ENCODE measurements at regions not wholly inside any gene's neighbourhood (a gene's known extent, or its start where the extent isn't known, plus 50 kb on each side); places are given as distances from the start of the nearest gene placed in this dataset.

DNA sequence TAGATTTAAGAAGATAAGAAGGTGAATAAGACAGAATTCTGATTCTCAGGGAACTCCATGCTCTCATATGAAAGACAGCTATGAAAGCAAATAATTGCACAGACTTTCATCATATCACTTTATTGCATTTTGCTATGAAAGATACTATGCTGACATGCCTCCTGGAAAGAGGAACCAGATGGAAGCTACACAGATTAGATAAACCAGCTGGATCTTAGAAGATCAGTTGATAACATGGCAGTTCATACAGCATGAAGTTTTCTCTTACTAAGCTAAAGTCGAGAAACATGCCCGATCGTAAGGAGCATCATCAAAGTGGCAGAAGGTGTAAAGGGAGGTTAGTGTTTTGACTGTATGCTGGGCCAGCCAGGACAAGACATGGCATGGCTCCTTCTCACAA, 112.5 kb upstream of the DPP6 start:
- TF ChIP-seq, protein P1, sequence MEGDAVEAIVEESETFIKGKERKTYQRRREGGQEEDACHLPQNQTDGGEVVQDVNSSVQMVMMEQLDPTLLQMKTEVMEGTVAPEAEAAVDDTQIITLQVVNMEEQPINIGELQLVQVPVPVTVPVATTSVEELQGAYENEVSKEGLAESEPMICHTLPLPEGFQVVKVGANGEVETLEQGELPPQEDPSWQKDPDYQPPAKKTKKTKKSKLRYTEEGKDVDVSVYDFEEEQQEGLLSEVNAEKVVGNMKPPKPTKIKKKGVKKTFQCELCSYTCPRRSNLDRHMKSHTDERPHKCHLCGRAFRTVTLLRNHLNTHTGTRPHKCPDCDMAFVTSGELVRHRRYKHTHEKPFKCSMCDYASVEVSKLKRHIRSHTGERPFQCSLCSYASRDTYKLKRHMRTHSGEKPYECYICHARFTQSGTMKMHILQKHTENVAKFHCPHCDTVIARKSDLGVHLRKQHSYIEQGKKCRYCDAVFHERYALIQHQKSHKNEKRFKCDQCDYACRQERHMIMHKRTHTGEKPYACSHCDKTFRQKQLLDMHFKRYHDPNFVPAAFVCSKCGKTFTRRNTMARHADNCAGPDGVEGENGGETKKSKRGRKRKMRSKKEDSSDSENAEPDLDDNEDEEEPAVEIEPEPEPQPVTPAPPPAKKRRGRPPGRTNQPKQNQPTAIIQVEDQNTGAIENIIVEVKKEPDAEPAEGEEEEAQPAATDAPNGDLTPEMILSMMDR (IDR thresholded peaks at IDR 0.05; ENCODE audit: low read depth, low read length, missing input control) = no peak
- TF ChIP-seq, protein P2, sequence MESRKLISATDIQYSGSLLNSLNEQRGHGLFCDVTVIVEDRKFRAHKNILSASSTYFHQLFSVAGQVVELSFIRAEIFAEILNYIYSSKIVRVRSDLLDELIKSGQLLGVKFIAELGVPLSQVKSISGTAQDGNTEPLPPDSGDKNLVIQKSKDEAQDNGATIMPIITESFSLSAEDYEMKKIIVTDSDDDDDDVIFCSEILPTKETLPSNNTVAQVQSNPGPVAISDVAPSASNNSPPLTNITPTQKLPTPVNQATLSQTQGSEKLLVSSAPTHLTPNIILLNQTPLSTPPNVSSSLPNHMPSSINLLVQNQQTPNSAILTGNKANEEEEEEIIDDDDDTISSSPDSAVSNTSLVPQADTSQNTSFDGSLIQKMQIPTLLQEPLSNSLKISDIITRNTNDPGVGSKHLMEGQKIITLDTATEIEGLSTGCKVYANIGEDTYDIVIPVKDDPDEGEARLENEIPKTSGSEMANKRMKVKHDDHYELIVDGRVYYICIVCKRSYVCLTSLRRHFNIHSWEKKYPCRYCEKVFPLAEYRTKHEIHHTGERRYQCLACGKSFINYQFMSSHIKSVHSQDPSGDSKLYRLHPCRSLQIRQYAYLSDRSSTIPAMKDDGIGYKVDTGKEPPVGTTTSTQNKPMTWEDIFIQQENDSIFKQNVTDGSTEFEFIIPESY (IDR thresholded peaks at IDR 0.05) = no peak
- TF ChIP-seq JUND (IDR thresholded peaks at IDR 0.05) (no peak), RAD21 (IDR thresholded peaks at IDR 0.05) (no peak), SP1 (IDR thresholded peaks at IDR 0.05) (no peak)
- TF ChIP-seq, protein P3, sequence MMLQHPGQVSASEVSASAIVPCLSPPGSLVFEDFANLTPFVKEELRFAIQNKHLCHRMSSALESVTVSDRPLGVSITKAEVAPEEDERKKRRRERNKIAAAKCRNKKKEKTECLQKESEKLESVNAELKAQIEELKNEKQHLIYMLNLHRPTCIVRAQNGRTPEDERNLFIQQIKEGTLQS (IDR thresholded peaks at IDR 0.05) = no peak

Data from liver (tissue), 3 donors.